GM19099 (cell line): ENCODE measurements at regions not wholly inside any gene's neighbourhood (a gene's known extent, or its start where the extent isn't known, plus 50 kb on each side); places are given as distances from the start of the nearest gene placed in this dataset.

Experiments
- POLR2A ChIP-seq: IDR thresholded peaks from 3 replicates; pipeline ENCODE4 v1.6.1; 2011; ENCODE audit warnings: low read depth; ENCODE audit not compliant: insufficient read length; ENCODE audit errors: extremely low read depth

DNA sequence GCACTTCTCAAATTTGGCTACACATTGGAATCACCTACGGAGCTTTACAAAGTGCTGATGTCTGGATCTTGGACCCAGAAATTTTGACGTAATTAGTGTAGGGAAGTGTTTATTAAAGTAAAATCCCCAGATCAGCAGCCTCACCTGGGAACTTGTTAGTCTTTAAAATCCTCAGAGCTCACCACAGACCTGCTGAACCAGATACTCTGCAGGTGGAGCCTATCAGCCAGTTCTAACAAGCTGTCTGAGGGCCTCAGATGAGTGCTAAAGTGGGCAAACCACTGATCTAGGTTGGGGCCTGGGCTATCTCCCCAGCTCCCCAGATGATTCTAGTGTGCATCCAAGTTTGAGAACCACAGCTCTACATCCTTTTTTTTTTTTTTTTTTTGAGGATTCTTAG is 436.0 kb downstream of the ETS1 start:
- no peak for TF ChIP-seq POLR2A

GRCh38 chr11:128148208-128148607 is 439.1 kb downstream of the ETS1 start:
- no peak for TF ChIP-seq POLR2A

- no peak for TF ChIP-seq POLR2A
These were observed 440.3 kb downstream of the ETS1 start for GRCh38 chr11:128146926-128147605.

- TF ChIP-seq POLR2A: no peak
These were observed 451.9 kb downstream of the ETS1 start for GRCh38 chr11:128135451-128135850.

- TF ChIP-seq POLR2A: no peak
These were observed 453.9 kb downstream of the ETS1 start for GRCh38 chr11:128133501-128133900.

DNA sequence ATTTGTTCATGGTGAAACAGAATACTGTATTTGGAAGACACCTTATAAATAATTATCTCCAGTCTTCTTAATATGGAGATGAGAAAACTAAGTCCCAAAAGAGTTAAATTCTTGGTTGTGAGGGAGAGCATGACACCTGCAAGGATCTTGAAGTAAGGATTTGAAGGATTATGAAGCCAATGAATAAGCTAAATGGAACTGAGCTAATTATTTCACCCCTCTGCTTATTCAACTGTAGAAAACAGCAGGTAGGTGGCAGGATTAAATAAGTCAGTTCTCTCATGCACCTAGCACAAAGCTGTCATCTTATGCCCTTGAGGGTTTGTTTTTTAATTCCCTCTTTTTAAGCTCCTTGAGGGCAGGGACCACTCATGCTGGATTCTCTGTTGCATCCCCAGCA is 457.3 kb downstream of the ETS1 start:
- no peak for TF ChIP-seq POLR2A

DNA sequence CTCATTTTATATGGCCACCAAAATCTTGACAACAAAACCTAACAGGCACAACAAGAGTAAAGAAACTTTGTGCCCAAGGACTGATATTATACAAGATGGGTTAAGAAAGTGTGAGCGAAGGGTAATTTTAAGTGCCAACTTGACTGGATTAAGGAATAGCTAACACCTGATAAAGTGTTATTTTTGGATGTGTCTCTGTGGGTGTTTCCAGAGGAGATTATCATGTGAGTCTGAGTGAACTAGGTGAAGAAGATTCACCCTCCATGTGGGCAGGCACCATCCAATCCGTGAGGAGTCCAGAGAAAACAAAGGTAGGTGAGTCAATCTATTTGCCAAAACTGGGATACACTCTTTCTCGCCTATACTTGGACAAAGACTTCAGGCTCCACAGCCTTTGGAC is 461.6 kb downstream of the ETS1 start:
- TF ChIP-seq POLR2A: no peak

GRCh38 chr11:128116885-128117284 is 470.5 kb downstream of the ETS1 start:
- TF ChIP-seq POLR2A: no peak

- no peak for TF ChIP-seq POLR2A
These were observed 470.9 kb downstream of the ETS1 start for GRCh38 chr11:128116447-128116846.

GRCh38 chr11:128105950-128106349 is 481.4 kb downstream of the ETS1 start:
- TF ChIP-seq POLR2A: no peak

DNA sequence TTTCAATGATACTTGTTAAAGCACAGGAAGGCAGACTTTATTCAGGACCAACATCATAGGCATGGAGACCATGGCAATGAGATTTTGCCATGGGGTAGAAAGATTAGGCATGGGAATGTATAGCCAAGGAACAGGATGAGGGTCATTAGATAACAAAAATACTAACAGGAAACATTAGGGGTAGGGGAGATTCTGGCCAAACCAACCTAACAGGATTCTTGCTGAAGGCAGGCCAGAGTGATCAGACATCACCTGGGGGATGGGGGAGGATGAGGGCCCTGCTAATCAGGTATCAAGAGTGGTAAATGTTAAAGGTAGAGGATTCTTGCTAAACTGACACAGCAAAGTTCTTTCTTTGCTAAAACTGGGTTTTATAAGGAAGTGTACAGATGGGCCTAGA is 481.8 kb downstream of the ETS1 start:
- TF ChIP-seq POLR2A: no peak

- TF ChIP-seq POLR2A: no peak
These were observed 484.0 kb downstream of the ETS1 start for GRCh38 chr11:128103278-128103873.

DNA sequence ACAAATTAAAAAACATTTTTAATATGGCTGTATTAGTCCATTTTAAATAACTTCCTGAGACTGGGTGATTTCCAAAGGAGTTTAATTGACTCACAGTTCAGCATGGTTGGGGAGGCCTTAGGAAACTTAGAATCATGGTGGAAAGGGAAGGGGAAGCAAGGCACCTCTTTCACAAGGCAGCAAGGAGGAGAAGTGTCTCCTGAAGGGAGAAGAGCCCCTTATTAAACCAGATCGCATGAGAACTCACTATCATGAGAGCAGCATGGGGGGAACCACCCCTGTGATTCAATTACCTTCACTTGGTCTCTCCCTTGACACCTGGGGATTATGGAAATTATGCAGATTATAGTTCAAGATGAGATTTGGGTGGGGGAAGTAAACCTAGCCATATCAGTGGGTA is 488.6 kb downstream of the ETS1 start:
- no peak for TF ChIP-seq POLR2A

- TF ChIP-seq POLR2A: no peak
These were observed 491.8 kb downstream of the ETS1 start for GRCh38 chr11:128095466-128095981.

- TF ChIP-seq POLR2A: no peak
These were observed 493.7 kb downstream of the ETS1 start for GRCh38 chr11:128093689-128094088.

GRCh38 chr11:128089962-128090361 is 497.4 kb downstream of the ETS1 start:
- no peak for TF ChIP-seq POLR2A

GRCh38 chr11:128086794-128087193 is 500.6 kb downstream of the ETS1 start:
- TF ChIP-seq POLR2A: no peak

- no peak for TF ChIP-seq POLR2A
These were observed 502.1 kb downstream of the ETS1 start for GRCh38 chr11:128085276-128085675.

DNA sequence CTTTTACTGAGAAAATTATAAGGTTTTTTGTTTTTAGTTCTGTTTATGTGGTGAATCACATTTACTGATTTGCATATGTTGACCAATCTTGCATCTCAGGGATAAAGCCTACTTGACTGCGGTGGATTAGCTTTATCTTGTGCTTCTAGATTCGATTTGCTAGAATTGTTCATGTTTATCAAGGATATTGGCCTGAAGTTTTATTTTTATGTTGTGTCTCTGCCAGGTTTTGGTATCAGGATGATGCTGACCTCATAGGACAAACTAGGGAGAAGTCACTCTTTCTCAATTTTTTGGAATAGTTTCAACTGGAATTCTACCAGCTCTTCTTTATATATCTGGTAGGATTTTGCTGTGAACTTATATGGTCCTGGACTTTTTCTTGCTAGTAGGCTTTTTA is 504.8 kb downstream of the ETS1 start:
- no peak for TF ChIP-seq POLR2A
